Loucy (cell line): ENCODE measurements at regions not wholly inside any gene's neighbourhood (a gene's known extent, or its start where the extent isn't known, plus 50 kb on each side); places are given as distances from the start of the nearest gene placed in this dataset.

Experiments used
- EZH2phosphoT487 ChIP-seq: fragments of 200-600 bp; IDR thresholded peaks from 2 replicates; pipeline ENCODE4 v1.6.1; 2018; ENCODE audit warnings: antibody characterized with exemption, mild to moderate bottlenecking, moderate library complexity, borderline replicate concordance
- TF ChIP-seq, protein P1 (sequence below): fragments of 200-600 bp; sonication (generic); conservative IDR thresholded peaks from 2 replicates; pipeline ENCODE4 v1.5.1; 2014; ENCODE audit warnings: mild to moderate bottlenecking, antibody characterized with exemption, low read length

- TF ChIP-seq, protein P1, sequence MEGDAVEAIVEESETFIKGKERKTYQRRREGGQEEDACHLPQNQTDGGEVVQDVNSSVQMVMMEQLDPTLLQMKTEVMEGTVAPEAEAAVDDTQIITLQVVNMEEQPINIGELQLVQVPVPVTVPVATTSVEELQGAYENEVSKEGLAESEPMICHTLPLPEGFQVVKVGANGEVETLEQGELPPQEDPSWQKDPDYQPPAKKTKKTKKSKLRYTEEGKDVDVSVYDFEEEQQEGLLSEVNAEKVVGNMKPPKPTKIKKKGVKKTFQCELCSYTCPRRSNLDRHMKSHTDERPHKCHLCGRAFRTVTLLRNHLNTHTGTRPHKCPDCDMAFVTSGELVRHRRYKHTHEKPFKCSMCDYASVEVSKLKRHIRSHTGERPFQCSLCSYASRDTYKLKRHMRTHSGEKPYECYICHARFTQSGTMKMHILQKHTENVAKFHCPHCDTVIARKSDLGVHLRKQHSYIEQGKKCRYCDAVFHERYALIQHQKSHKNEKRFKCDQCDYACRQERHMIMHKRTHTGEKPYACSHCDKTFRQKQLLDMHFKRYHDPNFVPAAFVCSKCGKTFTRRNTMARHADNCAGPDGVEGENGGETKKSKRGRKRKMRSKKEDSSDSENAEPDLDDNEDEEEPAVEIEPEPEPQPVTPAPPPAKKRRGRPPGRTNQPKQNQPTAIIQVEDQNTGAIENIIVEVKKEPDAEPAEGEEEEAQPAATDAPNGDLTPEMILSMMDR, result no peak
- no peak for TF ChIP-seq EZH2phosphoT487
Observed at GRCh38 chr7:153503093-153503492, 549.1 kb upstream of the DPP6 start.
